HL-60 (cell line): ENCODE measurements at regions not wholly inside any gene's neighbourhood (a gene's known extent, or its start where the extent isn't known, plus 50 kb on each side); places are given as distances from the start of the nearest gene placed in this dataset.

ENCODE experiments used
- GABPA ChIP-seq: IDR thresholded peaks from 2 replicates; pipeline ENCODE4 v1.6.1; 2012; ENCODE audit warnings: low read depth
- TF ChIP-seq, protein P1 (sequence below): IDR thresholded peaks from one replicate; pipeline ENCODE4 v1.5.1; 2011; ENCODE audit warnings: low read length, control low read depth, inconsistent platforms; ENCODE audit not compliant: insufficient read depth

DNA sequence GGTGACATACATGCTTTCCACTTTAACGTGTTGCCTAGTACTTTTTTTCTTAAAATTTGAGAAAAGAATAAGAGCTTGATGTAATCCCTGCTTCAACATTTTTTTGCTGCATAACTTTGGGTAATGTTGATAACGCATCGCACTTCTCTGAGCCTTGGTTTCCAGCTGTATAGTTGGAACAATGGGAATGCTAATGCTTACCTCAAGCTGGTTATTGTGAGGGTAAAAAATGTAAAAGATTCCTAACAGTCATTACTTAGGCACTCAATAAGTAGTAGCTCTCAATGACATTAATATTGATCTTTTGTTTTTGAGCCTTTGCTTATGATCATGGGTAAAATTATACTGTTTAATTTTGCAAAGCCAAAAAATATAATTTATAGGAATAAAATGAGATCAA is 683.3 kb upstream of the CXADR start:
- TF ChIP-seq GABPA: no peak
- TF ChIP-seq, protein P1, sequence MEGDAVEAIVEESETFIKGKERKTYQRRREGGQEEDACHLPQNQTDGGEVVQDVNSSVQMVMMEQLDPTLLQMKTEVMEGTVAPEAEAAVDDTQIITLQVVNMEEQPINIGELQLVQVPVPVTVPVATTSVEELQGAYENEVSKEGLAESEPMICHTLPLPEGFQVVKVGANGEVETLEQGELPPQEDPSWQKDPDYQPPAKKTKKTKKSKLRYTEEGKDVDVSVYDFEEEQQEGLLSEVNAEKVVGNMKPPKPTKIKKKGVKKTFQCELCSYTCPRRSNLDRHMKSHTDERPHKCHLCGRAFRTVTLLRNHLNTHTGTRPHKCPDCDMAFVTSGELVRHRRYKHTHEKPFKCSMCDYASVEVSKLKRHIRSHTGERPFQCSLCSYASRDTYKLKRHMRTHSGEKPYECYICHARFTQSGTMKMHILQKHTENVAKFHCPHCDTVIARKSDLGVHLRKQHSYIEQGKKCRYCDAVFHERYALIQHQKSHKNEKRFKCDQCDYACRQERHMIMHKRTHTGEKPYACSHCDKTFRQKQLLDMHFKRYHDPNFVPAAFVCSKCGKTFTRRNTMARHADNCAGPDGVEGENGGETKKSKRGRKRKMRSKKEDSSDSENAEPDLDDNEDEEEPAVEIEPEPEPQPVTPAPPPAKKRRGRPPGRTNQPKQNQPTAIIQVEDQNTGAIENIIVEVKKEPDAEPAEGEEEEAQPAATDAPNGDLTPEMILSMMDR: no peak
